ENCODE measurements at regions not wholly inside any gene's neighbourhood (a gene's known extent, or its start where the extent isn't known, plus 50 kb on each side); places are given as distances from the start of the nearest gene placed in this dataset.

- DNase-seq (ENCODE audit: low spot score), result no peak
Measured at GRCh38 chr2:121165038-121165542, 119.9 kb downstream of the TFCP2L1 start.

Data from hepatic stellate cell (primary cell).